ENCODE measurements at regions not wholly inside any gene's neighbourhood (a gene's known extent, or its start where the extent isn't known, plus 50 kb on each side); places are given as distances from the start of the nearest gene placed in this dataset.

DNA sequence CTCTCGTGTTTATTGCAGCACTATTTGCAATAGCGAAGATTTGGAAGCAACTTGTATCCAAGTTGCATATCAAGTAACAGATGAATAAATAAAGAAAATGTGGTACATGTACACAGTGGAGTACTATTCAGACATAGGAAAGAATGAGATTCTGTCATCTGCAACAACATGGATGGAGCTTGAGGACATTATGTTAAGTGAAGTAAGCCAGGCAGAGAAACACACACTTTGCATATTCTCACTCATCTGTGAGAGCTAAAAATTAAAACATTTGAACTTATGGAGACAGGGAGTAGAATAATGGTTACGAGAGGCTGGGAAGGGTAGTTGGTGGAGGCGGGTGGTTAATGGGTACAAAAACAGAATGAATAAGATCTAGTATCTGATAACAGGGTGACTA lies 56.3 kb downstream of the COX7C start (continued):
- TF ChIP-seq, protein P1, sequence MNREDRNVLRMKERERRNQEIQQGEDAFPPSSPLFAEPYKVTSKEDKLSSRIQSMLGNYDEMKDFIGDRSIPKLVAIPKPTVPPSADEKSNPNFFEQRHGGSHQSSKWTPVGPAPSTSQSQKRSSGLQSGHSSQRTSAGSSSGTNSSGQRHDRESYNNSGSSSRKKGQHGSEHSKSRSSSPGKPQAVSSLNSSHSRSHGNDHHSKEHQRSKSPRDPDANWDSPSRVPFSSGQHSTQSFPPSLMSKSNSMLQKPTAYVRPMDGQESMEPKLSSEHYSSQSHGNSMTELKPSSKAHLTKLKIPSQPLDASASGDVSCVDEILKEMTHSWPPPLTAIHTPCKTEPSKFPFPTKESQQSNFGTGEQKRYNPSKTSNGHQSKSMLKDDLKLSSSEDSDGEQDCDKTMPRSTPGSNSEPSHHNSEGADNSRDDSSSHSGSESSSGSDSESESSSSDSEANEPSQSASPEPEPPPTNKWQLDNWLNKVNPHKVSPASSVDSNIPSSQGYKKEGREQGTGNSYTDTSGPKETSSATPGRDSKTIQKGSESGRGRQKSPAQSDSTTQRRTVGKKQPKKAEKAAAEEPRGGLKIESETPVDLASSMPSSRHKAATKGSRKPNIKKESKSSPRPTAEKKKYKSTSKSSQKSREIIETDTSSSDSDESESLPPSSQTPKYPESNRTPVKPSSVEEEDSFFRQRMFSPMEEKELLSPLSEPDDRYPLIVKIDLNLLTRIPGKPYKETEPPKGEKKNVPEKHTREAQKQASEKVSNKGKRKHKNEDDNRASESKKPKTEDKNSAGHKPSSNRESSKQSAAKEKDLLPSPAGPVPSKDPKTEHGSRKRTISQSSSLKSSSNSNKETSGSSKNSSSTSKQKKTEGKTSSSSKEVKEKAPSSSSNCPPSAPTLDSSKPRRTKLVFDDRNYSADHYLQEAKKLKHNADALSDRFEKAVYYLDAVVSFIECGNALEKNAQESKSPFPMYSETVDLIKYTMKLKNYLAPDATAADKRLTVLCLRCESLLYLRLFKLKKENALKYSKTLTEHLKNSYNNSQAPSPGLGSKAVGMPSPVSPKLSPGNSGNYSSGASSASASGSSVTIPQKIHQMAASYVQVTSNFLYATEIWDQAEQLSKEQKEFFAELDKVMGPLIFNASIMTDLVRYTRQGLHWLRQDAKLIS (CRISPR knock-in tag; IDR thresholded peaks at IDR 0.05; ENCODE audit: borderline replicate concordance) = no peak

DNA sequence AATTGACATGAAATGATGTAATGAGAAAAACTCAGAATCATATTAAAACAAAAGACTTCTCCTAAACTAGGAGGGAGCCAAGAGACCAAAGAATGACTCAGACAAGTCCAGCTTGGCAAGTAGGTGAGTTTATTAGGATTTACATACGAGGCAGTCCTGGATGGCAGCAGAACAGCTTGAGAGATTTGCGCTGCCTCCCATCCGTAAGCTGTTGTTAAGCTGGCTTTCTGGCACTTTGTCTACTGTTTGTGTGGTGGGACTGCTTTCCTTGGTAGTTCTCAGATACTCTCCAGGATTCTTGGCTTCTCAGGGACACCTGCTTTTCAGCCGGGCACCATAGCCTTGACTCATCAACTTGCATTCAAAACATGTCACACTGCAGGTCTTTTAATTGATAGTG lies 57.6 kb downstream of the COX7C start:
- Mint-ChIP-seq H3K9me3 (no peaks in the 10 kb centered on the region), H3K27ac (no peak overlapping the region; the same call in 1 of the 2 replicates), H3K4me3 (no peak overlapping the region), H3K36me3 (no peaks in the 10 kb centered on the region), H3K4me1 (no peaks in the 10 kb centered on the region), H3K27me3 (ENCODE audit: low read depth) (no peaks in the 10 kb centered on the region)
- CTCF ChIA-PET = interaction anchor here (1.4 kb wide), 1 partner anchor 110 kb away, joined by 5 read pairs; no protein-coding TSS in a partner anchor
- TF ChIP-seq JUN (CRISPR knock-in tag; IDR thresholded peaks at IDR 0.05) = no peak
- no peak for TF ChIP-seq CREM (CRISPR knock-in tag; IDR thresholded peaks at IDR 0.05)
- TF ChIP-seq FOXP1 (CRISPR knock-in tag; IDR thresholded peaks at IDR 0.05; ENCODE audit: borderline replicate concordance) = no peak
- no peak for TF ChIP-seq JAZF1 (CRISPR knock-in tag; IDR thresholded peaks at IDR 0.05)
- TF ChIP-seq, protein P2, sequence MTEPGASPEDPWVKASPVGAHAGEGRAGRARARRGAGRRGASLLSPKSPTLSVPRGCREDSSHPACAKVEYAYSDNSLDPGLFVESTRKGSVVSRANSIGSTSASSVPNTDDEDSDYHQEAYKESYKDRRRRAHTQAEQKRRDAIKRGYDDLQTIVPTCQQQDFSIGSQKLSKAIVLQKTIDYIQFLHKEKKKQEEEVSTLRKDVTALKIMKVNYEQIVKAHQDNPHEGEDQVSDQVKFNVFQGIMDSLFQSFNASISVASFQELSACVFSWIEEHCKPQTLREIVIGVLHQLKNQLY (CRISPR knock-in tag; IDR thresholded peaks at IDR 0.05) = no peak
- TF ChIP-seq ZNF121 (CRISPR knock-in tag; IDR thresholded peaks at IDR 0.05) = no peak
- TF ChIP-seq, protein P3, sequence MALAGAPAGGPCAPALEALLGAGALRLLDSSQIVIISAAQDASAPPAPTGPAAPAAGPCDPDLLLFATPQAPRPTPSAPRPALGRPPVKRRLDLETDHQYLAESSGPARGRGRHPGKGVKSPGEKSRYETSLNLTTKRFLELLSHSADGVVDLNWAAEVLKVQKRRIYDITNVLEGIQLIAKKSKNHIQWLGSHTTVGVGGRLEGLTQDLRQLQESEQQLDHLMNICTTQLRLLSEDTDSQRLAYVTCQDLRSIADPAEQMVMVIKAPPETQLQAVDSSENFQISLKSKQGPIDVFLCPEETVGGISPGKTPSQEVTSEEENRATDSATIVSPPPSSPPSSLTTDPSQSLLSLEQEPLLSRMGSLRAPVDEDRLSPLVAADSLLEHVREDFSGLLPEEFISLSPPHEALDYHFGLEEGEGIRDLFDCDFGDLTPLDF (CRISPR knock-in tag; IDR thresholded peaks at IDR 0.05) = no peak
- TF ChIP-seq, protein P4, sequence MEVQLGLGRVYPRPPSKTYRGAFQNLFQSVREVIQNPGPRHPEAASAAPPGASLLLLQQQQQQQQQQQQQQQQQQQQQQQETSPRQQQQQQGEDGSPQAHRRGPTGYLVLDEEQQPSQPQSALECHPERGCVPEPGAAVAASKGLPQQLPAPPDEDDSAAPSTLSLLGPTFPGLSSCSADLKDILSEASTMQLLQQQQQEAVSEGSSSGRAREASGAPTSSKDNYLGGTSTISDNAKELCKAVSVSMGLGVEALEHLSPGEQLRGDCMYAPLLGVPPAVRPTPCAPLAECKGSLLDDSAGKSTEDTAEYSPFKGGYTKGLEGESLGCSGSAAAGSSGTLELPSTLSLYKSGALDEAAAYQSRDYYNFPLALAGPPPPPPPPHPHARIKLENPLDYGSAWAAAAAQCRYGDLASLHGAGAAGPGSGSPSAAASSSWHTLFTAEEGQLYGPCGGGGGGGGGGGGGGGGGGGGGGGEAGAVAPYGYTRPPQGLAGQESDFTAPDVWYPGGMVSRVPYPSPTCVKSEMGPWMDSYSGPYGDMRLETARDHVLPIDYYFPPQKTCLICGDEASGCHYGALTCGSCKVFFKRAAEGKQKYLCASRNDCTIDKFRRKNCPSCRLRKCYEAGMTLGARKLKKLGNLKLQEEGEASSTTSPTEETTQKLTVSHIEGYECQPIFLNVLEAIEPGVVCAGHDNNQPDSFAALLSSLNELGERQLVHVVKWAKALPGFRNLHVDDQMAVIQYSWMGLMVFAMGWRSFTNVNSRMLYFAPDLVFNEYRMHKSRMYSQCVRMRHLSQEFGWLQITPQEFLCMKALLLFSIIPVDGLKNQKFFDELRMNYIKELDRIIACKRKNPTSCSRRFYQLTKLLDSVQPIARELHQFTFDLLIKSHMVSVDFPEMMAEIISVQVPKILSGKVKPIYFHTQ (CRISPR knock-in tag; IDR thresholded peaks at IDR 0.05) = no peak
- no peak for TF ChIP-seq TEAD1 (CRISPR knock-in tag; IDR thresholded peaks at IDR 0.05)
- TF ChIP-seq FOXK1 (CRISPR knock-in tag; IDR thresholded peaks at IDR 0.05) = no peak
- TF ChIP-seq, protein P5, sequence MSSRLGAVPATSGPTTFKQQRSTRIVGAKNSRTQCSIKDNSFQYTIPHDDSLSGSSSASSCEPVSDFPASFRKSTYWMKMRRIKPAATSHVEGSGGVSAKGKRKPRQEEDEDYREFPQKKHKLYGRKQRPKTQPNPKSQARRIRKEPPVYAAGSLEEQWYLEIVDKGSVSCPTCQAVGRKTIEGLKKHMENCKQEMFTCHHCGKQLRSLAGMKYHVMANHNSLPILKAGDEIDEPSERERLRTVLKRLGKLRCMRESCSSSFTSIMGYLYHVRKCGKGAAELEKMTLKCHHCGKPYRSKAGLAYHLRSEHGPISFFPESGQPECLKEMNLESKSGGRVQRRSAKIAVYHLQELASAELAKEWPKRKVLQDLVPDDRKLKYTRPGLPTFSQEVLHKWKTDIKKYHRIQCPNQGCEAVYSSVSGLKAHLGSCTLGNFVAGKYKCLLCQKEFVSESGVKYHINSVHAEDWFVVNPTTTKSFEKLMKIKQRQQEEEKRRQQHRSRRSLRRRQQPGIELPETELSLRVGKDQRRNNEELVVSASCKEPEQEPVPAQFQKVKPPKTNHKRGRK (CRISPR knock-in tag; IDR thresholded peaks at IDR 0.05; ENCODE audit: borderline replicate concordance) = no peak
- TF ChIP-seq, protein P6, sequence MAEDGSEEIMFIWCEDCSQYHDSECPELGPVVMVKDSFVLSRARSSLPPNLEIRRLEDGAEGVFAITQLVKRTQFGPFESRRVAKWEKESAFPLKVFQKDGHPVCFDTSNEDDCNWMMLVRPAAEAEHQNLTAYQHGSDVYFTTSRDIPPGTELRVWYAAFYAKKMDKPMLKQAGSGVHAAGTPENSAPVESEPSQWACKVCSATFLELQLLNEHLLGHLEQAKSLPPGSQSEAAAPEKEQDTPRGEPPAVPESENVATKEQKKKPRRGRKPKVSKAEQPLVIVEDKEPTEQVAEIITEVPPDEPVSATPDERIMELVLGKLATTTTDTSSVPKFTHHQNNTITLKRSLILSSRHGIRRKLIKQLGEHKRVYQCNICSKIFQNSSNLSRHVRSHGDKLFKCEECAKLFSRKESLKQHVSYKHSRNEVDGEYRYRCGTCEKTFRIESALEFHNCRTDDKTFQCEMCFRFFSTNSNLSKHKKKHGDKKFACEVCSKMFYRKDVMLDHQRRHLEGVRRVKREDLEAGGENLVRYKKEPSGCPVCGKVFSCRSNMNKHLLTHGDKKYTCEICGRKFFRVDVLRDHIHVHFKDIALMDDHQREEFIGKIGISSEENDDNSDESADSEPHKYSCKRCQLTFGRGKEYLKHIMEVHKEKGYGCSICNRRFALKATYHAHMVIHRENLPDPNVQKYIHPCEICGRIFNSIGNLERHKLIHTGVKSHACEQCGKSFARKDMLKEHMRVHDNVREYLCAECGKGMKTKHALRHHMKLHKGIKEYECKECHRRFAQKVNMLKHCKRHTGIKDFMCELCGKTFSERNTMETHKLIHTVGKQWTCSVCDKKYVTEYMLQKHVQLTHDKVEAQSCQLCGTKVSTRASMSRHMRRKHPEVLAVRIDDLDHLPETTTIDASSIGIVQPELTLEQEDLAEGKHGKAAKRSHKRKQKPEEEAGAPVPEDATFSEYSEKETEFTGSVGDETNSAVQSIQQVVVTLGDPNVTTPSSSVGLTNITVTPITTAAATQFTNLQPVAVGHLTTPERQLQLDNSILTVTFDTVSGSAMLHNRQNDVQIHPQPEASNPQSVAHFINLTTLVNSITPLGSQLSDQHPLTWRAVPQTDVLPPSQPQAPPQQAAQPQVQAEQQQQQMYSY (CRISPR knock-in tag; IDR thresholded peaks at IDR 0.05) = no peak
- TF ChIP-seq MXD4 (CRISPR knock-in tag; IDR thresholded peaks at IDR 0.05; ENCODE audit: borderline replicate concordance) = no peak
- TF ChIP-seq NFATC4 (CRISPR knock-in tag; IDR thresholded peaks at IDR 0.05) = no peak
- no peak for TF ChIP-seq TCF7 (CRISPR knock-in tag; IDR thresholded peaks at IDR 0.05; ENCODE audit: low read depth)
- no peak for TF ChIP-seq CBFB (CRISPR knock-in tag; IDR thresholded peaks at IDR 0.05; ENCODE audit: low read depth)
- TF ChIP-seq GABPB1 (CRISPR knock-in tag; IDR thresholded peaks at IDR 0.05) = no peak
- TF ChIP-seq NFYB (CRISPR knock-in tag; conservative IDR thresholded peaks at IDR 0.05; ENCODE audit: low read depth) = no peak
- TF ChIP-seq, protein P7, sequence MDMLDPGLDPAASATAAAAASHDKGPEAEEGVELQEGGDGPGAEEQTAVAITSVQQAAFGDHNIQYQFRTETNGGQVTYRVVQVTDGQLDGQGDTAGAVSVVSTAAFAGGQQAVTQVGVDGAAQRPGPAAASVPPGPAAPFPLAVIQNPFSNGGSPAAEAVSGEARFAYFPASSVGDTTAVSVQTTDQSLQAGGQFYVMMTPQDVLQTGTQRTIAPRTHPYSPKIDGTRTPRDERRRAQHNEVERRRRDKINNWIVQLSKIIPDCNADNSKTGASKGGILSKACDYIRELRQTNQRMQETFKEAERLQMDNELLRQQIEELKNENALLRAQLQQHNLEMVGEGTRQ (CRISPR knock-in tag; IDR thresholded peaks at IDR 0.05) = no peak
- no peak for TF ChIP-seq ZNF396 (CRISPR knock-in tag; IDR thresholded peaks at IDR 0.05; ENCODE audit: borderline replicate concordance)
- DNase-seq (ENCODE audit: low spot score) (no peak), ATAC-seq (no peak)
- POLR2A ChIA-PET = no interaction called here
